ENCODE measurements at regions not wholly inside any gene's neighbourhood (a gene's known extent, or its start where the extent isn't known, plus 50 kb on each side); places are given as distances from the start of the nearest gene placed in this dataset.

DNA sequence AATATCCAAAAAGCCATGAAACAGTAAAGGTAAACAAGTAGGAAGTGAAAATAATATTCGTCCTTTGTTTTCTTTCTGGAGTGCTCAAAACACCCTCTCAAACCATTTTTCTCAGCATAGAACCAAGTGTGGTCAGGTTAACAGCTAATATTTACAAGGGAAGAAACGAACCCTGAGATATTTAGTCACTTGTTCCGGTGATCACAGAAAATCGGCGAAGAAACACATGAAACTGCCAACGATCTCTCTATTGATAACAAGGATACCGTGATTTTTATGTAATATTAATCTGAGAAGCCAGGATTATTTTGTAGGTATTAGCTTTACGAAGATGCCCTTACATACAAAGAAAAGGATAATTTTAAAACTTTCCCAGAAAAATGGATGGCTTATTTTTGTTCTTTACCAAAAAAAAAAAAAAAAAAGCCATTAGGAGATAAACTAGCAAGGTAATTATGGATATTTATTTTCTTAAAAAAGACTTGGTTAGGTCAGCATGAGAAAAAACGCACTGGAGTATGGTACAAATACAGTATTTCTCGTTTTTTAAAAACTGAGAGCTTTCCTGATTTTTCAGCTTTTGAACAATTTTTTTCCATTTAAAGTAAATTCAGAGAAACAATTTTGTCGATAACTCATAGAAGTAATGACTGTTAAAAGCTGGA is 107.3 kb upstream of the HNRNPU start:
- TF ChIP-seq, protein P1, sequence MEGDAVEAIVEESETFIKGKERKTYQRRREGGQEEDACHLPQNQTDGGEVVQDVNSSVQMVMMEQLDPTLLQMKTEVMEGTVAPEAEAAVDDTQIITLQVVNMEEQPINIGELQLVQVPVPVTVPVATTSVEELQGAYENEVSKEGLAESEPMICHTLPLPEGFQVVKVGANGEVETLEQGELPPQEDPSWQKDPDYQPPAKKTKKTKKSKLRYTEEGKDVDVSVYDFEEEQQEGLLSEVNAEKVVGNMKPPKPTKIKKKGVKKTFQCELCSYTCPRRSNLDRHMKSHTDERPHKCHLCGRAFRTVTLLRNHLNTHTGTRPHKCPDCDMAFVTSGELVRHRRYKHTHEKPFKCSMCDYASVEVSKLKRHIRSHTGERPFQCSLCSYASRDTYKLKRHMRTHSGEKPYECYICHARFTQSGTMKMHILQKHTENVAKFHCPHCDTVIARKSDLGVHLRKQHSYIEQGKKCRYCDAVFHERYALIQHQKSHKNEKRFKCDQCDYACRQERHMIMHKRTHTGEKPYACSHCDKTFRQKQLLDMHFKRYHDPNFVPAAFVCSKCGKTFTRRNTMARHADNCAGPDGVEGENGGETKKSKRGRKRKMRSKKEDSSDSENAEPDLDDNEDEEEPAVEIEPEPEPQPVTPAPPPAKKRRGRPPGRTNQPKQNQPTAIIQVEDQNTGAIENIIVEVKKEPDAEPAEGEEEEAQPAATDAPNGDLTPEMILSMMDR (IDR thresholded peaks at IDR 0.05; ENCODE audit: low read length) = no peak
- TF ChIP-seq EZH2phosphoT487 (IDR thresholded peaks at IDR 0.05; ENCODE audit: low read length) = no peak
- no peak for TF ChIP-seq EZH2 (optimal IDR thresholded peaks at IDR 0.05; ENCODE audit: low read depth, low read length)
- peak overlapping the region; percentile 97 for H3K9ac ChIP-seq (ENCODE audit: low read length)
- DNase-seq = peak; percentile 42
- H3K36me3 ChIP-seq (replicated peaks; ENCODE audit: insufficient read depth, low read length) = no peaks in the 10 kb centered on the region
- peaks cover 9% of the 10 kb centered on the region for H3K79me2 ChIP-seq (ENCODE audit: low read length)
- H3K27ac ChIP-seq (ENCODE audit: low read length) = peak overlapping the region; percentile 96
- H3K27me3 ChIP-seq (replicated peaks; ENCODE audit: insufficient read depth, low read length) = no peaks in the 10 kb centered on the region
- H4K20me1 ChIP-seq (ENCODE audit: insufficient read depth, low read length) = no peaks in the 10 kb centered on the region
- H3K9me3 ChIP-seq (replicated peaks; ENCODE audit: insufficient read depth, low read length) = no peaks in the 10 kb centered on the region
- no peaks in the 10 kb centered on the region for H3K9me2 ChIP-seq (replicated peaks; ENCODE audit: insufficient read depth, low read length)
- H2AFZ ChIP-seq (ENCODE audit: low read length) = peak overlapping the region; percentile 59
- peak overlapping the region; percentile 80 for H3K4me3 ChIP-seq (ENCODE audit: low read length)
- H3F3A ChIP-seq (ENCODE audit: insufficient read depth, low read length) = peaks cover 21% of the 10 kb centered on the region
- peaks cover 3% of the 10 kb centered on the region; the same call in 1 of the 2 replicates for H3K4me1 ChIP-seq (ENCODE audit: low read length)
- peak overlapping the region; percentile 86 for H3K4me2 ChIP-seq (ENCODE audit: low read depth, low read length)

DNA sequence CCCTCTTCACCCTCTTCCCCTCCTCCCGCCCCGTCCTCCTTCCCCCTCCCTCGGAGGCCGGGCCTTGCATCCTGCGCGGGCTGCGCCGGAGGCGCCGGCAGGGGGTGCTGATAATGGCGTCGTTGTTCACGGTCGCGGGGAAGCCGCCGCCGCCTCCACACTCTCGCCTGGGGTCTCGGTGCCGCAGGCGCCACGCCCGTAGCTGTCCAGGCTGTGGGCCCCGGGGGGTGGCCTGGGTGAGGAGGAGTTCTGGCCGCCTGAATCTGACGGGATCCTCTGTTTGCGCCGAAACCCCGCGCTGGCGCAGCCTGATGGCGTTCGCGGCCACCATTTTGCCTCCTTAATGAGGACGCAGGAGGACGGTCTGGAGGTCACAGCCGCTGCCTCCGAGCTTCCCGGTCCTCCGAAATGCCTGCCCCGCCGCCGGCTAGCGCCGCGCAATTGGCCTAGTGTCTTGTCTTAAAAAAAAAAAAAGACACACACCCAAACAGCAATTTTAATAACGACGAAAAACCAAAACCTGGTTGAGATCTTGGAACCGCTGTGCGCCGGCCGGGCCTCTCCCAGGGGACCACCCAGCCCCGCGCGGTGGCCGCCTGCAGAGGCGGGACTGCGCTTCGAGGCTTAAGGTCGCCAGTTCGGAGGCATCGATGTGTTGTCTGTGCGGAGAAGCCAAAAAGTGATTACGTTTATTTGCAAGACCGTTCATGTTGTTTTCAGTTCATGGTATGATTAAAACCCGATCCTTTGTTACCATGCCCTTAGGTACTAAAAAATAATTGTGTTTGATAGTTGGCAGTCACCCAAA is 106.6 kb upstream of the HNRNPU start:
- Histone ChIP-seq H2AFZ (ENCODE audit: low read length) (peak overlapping the region; percentile 59), H3F3A (ENCODE audit: insufficient read depth, low read length) (peaks cover 21% of the 10 kb centered on the region), H3K36me3 (replicated peaks; ENCODE audit: insufficient read depth, low read length) (no peaks in the 10 kb centered on the region), H3K9me3 (replicated peaks; ENCODE audit: insufficient read depth, low read length) (no peaks in the 10 kb centered on the region), H3K27me3 (replicated peaks; ENCODE audit: insufficient read depth, low read length) (no peaks in the 10 kb centered on the region), H3K27ac (ENCODE audit: low read length) (peak overlapping the region; percentile 96), H3K4me1 (ENCODE audit: low read length) (peaks cover 3% of the 10 kb centered on the region; the same call in 1 of the 2 replicates), H3K4me2 (ENCODE audit: low read depth, low read length) (peak overlapping the region; percentile 86), H3K9ac (ENCODE audit: low read length) (peak overlapping the region; percentile 97), H3K9me2 (replicated peaks; ENCODE audit: insufficient read depth, low read length) (no peaks in the 10 kb centered on the region), H4K20me1 (ENCODE audit: insufficient read depth, low read length) (no peaks in the 10 kb centered on the region), H3K79me2 (ENCODE audit: low read length) (peaks cover 9% of the 10 kb centered on the region), H3K4me3 (ENCODE audit: low read length) (peak overlapping the region; percentile 80)
- TF ChIP-seq, protein P1 (IDR thresholded peaks at IDR 0.05; ENCODE audit: low read length) = peak; percentile 75
- TF ChIP-seq EZH2 (optimal IDR thresholded peaks at IDR 0.05; ENCODE audit: low read depth, low read length) = no peak
- no peak for TF ChIP-seq EZH2phosphoT487 (IDR thresholded peaks at IDR 0.05; ENCODE audit: low read length)
- DNase-seq = peak; percentile 95

GRCh38 chr1:244970236-244970743 is 105.9 kb upstream of the HNRNPU start:
- Histone ChIP-seq H3K4me2 (ENCODE audit: low read depth, low read length) (peak overlapping the region; percentile 88; the same call in 1 of the 2 replicates), H3K9me3 (replicated peaks; ENCODE audit: insufficient read depth, low read length) (no peaks in the 10 kb centered on the region), H3K9ac (ENCODE audit: low read length) (peak overlapping the region; percentile 97), H3K27me3 (replicated peaks; ENCODE audit: insufficient read depth, low read length) (no peaks in the 10 kb centered on the region), H3K4me3 (ENCODE audit: low read length) (peak overlapping the region; percentile 80), H3K27ac (ENCODE audit: low read length) (peak overlapping the region; percentile 96), H3K36me3 (replicated peaks; ENCODE audit: insufficient read depth, low read length) (no peaks in the 10 kb centered on the region), H3K9me2 (replicated peaks; ENCODE audit: insufficient read depth, low read length) (no peaks in the 10 kb centered on the region), H3K4me1 (ENCODE audit: low read length) (peaks cover 3% of the 10 kb centered on the region; the same call in 1 of the 2 replicates), H3F3A (ENCODE audit: insufficient read depth, low read length) (peaks cover 21% of the 10 kb centered on the region), H2AFZ (ENCODE audit: low read length) (peak overlapping the region; percentile 88), H4K20me1 (ENCODE audit: insufficient read depth, low read length) (no peaks in the 10 kb centered on the region), H3K79me2 (ENCODE audit: low read length) (peaks cover 9% of the 10 kb centered on the region)
- no peak for TF ChIP-seq EZH2phosphoT487 (IDR thresholded peaks at IDR 0.05; ENCODE audit: low read length)
- TF ChIP-seq EZH2 (optimal IDR thresholded peaks at IDR 0.05; ENCODE audit: low read depth, low read length) = no peak
- TF ChIP-seq, protein P1 (IDR thresholded peaks at IDR 0.05; ENCODE audit: low read length) = no peak
- DNase-seq = peak; percentile 82

Measured in MM.1S (cell line).